ENCODE measurements at regions not wholly inside any gene's neighbourhood (a gene's known extent, or its start where the extent isn't known, plus 50 kb on each side); places are given as distances from the start of the nearest gene placed in this dataset.

DNA sequence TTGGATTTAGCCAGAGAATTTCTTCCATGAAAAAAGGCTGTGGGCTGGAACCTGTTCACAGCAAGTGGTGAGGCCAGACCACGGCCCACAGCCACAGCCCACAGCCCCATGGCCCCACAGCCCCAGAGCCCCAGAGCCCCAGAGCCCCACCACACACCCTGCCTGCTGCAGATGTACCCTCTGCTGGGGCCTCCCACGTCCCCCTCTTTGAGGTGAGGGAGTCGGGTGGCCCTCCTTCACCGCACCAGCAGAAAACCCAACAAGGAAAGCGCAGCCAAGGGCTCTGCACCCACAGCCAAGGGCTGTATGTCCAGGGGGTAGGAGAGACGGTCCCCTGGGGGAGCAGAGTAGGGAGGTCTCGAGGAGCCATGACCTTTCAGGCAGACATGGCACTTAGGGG is 327.5 kb upstream of the DIO3 start:
- DNase-seq = no peak

DNA sequence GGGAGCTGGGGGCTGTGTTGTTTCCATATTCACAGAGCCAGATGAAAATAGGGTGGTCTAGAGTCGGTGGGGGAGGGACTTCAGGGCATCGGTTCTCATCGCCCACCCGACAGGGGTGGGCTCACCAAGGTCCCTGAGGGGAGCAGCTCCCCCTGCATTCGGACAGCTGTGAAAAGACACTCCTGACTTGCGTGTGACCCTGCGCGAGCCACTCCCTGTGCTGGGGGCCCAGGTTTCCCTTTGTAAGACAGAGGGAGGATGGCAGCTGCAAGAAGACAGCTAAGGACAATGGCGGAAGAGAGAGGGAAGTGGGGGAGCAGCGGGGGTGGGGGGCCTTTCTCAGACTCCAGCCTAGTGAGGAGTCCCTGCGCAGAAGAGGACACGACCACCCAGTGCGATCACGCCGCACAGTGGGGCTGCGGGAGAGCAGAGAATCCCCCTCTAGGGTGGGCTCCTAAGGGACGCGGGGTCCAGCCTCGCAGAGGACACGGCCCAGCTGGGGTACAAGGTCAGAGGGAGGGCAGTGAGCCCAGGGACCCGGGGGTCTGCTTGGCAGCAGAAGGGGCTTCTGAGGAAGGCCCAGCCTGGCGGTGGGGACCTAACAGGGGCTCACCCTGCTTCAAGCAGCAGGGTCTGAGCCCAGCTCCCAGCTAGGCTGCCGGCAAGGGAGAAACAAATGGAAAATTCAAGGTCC is 326.9 kb upstream of the DIO3 start:
- no peak for DNase-seq

DNA sequence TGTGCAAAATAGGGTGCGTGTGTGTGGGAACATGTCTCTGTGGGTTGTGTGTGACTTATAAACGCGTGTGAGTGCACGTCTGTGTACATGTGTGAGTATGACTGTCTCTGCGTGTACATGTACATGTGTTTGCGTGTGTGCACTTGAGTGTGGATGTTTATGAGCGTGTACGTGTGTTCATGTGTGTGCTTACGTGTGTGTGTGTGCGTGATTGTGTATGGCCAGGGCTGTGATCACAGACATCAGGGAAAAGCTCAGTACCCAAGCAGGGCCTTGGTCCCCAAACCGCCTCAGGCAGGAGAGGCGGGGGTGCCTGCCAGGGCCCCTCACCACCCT is 326.3 kb upstream of the DIO3 start:
- DNase-seq = no peak

DNA sequence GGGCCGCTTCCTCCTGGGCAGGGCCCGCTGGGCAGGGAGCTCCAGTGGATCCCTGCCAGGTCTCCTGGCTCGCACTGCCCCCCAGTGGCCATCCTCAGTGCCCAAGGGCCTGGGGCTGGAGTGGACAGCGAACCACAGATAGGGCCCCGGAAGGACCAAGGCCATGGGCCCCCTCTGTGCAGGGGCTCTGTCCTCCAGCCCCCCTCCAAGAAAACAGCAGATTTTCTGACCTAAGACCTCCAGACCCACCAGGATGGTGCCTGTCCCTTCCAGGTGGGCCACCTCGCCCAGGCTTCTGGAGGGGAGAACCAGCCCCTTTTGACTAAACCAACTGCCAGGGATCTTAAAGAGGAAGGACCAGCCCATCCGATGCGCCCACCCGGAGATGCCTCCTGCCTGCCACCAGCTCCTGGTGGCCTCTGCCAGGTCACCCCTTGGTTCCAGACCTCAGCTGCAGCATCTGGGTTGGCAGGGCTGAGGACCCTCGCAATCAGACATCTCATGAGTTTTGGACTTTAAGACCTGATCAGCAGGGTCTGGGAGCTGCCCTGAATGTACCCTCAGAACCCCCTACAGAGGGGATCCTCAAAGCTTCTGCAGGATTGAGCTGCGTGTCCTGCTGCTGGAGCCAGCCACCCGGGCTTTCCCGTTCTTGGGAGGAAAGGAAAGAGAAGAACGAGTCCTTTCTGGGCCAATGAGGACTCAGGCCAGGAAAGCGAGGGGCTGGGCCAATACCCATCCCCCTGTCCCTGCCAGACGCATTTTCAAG is 325.8 kb upstream of the DIO3 start:
- no peak for DNase-seq

DNA sequence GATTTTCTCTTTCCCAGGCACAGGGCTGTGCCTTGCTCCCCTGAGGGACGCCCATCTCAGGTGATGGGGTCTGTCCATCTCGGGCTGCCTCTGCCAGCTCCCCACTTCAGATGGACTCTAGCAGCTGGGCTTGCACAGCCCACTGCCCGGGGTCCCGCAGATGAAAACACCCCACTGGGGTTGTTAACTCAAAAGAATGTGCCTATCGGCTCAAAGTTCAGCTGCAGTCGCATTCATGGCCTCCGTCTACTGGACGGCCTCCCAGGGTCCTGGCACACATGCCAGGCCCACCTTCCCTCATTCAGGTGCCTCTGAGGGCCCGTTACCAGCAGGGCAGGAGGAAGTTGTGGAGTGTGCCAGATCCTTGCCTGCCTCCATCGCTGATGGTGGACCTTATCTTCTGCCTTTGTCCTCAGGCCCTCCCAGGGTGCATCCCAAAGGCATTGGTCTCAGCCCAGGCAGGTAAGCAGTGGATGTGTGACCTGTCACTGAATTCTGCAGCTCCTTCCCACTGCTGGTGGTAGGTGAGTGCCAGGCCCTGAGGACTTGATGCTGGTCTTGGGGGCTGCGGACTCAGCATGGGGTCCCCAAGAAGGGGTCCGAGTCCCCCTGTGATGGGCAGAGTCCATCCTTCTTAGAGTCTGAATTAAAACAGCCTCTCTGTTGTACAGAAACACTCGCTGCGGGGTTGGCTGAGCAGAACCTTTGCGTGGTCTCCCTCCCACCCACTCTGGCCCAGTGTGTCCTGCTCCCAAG is 324.6 kb upstream of the DIO3 start:
- no peak for DNase-seq

DNA sequence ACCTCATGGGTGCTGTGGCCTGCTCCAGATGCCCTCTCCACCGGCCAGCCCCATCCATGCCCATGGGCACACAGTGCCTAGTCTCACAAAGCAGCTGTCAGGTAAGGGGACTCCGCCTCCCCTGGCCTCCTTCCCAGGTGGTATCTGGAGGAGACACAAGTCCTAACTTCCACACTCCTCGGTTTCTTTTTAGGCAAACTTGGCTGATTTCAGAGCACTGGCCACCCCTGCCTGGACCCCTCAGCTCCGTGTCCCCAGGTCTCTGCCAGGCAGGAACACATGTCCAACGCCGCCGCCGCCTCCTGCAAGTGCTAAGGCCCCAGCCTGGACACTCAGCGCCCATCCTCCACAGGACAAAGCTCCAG is 324.1 kb upstream of the DIO3 start:
- no peak for DNase-seq

DNA sequence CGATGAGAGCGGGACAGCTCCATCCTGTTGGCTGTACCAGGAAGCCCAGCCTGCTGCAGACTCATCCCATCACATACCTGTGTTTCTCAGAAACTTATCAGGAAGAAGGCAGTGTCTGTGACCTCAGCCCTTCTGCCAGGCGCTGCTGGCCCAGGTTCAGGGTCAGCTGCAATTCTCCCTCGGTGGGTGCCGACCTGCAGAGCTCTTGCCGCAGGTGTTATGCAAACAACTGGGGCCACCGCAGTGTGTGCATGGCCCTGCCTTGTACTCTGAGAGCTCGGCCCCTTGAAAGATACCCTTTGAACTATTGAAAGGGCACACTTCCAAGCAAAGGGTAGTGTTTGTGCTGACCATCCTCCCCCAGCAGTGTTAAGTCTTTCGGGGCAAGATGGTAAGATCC is 322.2 kb upstream of the DIO3 start:
- no peak for DNase-seq

DNA sequence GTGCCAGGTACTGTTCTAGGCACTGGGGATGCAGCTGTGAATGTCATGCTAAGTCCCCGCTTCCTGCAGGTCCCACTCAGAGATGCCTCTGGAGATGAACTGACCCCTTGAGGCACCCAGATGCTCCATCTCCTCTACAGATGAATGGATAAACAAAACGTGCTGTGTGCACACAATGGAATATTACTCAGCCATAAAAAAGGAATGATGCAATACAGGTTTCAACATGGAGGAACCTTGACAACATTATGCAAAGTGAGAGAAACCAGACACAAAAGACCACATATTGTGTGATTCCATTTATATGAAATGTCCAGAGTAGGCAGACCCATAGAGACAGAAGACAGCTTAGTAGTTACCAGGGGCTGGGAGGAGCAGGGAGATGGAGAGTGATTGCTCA is 320.1 kb upstream of the DIO3 start:
- DNase-seq = no peak

DNA sequence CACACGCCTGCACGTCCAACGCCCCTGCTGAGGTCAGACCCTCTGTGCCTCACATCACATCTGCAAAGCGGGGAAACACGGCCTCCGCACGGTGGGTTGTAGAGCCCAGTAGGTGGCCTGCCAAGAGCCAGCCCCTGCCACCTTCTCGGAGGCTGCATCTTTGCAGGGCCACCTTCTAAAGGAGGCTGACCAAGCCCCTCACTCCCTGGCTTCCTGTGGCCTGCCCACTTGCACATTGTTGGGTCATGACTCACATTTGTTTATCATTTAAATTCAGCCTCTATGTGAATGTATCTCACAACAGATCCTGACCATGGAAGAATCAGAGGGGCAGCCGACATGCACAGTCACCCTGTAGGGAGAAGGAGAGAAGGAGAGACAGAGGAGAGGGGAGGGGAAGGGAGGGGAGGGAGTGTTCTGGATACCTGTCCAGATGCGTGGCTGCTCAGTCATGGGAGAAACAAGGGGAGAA is 319.5 kb upstream of the DIO3 start:
- no peak for DNase-seq

DNA sequence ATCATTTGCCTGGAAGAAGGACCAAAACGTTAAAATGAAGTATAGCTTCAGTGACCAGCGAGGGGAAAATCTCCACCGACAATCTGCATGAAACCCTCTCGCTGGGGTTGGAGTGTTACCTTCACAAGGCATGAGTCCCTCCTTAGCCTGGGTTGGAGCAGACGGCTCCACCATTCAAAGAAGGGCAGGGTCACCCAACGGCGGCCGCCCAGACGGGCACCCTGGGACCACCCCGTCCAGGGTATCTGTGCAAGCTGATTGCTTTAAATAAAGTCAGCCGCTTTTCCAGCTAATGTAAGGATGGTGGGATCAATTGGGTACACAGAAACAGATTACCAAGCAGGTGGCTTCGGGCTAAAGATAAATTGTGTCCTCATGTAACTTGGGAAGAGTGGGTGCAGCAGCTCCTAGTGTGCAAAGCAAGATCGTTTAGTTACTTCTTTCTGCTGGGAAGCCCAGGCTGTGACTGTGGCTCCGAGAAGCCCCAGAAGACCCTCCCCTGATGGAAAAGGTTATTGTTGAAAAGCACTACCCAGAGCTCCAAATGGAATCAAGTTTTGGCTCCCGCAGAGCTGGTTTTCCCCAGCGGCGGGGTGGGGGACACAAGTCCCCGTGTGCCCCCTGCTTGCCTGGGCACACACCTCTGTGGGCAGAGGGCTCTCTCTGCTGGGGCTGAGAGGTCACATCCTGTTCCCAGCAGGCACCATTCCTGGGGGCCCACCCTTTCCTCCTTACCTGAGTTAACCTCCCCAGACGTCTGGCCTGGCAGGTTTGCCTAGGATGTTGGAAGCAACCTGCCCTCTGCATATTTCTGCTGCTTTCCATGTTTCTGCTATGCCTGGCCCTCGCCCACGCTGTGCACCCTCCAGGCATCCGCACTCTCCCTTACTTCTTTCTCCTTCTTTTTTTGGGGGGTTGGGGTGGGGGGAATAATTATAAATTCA is 318.6 kb upstream of the DIO3 start:
- DNase-seq = no peak

DNA sequence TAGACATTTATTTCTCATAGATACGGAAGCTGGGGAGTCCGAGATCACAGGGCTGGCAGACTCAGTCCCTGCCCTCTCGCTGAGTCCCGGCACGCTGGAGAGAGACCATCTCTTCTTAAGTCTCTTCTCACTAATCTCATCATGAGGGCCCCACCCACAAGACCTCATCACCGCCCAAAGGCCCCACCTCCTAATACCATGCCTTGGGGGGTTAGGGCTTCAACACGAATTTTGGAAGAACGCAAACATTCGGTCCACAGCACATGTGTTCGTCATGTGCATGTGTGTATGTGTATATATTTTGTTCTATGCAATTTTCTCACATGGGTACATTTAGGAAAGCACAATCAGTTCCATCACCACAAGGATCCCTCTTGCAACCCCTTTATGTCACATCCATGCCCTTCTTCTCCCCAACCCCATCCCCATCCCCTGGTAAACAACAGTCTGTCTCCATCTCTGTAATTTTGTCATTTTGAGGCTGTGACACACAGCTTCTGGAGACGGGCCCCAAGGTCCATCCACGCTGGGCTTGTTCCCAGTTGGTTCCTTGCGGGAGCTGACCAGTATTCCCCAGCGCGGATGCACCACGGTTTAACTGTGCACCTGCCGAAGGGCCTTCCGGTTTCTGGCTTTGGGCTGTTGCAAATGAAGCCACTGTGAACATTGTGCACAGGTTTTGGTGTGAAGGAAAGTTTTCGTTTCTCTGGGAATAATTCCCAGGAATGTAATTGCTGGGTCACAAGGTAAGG is 317.5 kb upstream of the DIO3 start:
- no peak for DNase-seq

DNA sequence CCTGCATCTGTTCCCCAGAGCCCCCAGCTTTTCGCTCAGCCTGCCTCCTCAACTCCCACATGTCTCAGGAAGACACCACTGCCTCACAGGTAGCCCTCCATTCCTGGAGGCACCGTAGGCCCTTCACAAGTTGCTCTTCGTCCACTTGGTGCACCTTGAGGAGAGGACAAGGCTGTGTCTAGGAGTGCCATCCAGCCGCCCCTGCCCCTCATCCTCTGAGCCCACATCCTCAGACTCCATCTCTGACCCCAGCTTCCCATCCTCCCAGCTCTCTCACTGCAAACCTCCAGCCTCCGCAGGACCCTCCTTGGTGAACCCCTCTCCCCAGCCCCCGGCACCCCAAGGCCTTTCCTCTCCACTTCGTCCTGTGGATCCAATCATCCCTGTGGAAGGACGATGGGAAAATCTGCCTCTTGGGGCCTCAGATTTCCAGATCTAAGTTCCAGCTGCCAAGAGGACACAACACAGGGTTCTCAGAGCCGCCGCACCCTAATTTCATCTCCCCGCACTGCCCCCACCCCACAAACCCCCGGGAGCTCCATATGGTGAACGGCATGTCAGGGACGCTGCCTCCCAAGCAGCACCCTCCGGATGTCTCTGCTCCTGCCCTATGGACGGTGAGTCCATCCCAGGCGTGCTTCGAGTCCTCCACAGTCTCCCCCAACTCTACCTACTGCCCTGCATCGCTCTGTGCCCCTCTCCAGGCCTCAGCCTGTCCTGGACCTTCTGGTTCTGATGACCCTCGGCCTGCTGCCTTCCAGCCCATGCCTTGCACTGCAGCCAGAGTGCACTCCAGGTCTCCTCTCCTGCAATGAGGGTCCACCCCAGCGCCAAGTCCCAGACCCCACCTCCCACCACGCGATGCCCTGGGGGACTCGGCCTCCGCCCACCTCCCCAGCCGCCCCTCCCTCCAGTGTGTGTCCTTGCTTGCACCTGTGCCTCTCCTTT is 314.1 kb upstream of the DIO3 start:
- DNase-seq = no peak

DNA sequence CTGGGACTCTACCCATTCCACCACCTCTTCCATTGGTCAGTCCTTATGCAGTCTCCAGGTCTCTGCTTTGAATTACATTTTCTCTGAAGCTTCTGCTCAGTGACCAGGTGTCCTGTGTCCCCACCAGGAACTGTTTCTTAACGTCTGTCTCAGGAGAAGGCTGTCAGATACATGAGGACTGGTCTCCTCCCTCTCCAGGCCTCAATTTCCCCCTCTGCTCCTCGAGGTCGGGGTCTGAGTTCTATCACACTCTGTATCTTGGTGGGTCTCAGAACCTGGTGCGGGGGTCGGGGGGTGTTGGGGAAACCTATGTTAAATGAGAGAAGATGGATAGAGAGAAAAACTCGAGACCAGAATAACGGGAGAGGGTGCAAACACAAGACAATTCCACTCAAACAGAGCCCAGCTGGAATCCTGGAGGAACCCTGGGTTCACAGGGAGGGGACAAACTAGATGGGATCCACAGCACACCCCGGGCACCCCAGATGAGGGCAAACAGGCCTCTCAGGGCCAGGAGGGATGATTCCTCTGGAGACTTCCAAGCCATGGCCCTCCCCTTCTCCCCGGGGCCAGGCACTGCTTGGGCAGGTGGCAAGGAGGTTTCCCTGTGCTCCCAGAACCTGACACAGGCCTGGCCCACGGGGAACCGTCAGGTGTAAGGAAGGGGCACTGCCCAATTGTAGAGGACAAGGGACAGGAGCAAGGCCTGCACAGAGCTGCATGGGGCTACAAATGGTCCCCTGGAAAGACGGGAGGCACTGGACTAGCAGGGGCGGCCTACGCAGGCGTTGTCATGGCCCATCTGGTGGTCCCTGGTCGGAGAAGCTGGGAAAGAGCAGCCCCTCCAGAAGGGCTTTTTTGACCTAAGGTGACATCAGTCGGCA is 313.2 kb upstream of the DIO3 start:
- DNase-seq = no peak

DNA sequence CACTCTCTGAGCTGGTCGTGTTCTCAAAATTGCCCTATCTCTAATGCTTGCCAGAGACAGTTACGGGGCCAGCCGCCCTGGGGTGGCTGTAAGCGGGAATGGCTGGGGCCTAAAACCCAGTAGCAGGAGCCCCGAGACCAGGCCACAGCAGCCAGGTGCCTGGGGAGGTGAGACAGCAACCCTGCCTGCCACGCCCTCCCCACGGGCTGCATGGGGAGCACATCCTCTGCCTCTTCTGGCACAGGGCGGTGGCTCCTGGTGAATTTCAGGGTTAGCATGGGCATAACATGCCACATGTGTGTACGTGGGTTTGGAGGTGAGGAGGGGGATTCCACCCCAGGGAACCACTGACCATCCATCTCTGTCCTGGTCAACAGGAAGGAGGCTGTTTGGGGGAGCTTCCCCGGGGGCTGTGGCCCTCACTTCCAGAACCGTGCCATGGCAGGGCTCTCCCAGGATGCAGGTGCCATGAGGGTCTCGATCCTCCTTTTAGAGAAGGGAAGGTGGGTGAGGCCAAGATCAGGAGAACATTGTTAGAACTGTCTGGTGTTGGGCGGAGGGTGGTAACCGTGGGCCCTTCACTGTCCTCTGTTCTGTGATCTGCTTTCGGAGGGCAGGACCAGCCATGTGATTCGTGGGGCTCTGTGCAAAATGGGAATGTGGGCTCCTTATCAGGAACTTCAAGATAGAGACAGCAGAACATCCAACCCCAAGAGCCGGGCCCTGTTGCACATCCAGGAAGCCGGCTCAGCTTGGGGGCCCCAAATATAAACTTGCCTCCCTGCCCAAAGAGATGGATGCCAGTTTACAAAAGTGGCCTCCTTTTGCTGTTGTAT is 312.2 kb upstream of the DIO3 start:
- no peak for DNase-seq

DNA sequence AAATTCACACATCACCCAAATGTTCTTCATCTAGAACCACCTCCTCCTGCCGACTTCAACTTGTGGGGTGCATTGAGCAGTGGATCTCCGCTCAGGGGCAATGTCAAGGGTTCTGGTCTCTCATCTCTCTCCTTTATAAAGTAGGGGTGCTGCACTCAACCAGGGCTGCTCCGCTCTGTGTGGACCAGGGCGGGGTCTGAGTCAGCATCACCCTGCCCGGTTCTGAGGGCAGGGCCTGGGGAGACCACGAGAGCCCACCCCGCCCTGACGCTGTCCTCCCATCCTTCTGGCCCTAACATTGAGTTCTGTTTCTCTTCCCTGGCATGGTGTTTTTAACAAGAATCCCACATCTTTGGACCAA is 311.6 kb upstream of the DIO3 start:
- DNase-seq = no peak

DNA sequence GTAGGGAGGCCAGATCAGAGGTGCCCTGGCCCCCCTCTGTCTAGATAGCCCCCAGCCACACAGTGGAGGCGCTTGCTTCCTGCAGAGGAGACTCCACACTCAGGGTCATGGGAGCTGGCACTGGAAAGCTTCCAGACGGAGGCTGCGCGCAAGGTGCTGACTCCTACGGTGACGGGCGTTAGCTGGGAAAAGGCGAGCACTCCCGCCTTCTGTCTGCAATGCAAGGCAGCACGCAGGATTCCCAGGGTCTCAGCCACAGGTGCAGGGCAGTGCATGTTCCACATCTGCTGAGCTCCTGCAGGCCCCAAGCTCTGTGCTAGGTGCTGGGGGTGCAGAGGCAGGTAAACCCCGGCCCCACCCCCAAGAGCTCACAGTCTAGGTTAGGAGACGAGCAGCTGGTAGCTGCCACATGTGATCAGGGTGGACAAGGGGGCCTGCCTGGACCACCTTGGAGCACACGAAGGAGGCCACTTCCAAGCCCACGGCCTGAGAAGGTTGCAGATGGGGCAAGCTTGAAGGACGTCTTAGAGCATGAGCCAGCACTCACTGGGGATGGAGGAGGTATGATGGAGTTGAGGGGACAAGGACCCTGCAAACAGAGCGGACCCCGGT is 310.9 kb upstream of the DIO3 start:
- no peak for DNase-seq

DNA sequence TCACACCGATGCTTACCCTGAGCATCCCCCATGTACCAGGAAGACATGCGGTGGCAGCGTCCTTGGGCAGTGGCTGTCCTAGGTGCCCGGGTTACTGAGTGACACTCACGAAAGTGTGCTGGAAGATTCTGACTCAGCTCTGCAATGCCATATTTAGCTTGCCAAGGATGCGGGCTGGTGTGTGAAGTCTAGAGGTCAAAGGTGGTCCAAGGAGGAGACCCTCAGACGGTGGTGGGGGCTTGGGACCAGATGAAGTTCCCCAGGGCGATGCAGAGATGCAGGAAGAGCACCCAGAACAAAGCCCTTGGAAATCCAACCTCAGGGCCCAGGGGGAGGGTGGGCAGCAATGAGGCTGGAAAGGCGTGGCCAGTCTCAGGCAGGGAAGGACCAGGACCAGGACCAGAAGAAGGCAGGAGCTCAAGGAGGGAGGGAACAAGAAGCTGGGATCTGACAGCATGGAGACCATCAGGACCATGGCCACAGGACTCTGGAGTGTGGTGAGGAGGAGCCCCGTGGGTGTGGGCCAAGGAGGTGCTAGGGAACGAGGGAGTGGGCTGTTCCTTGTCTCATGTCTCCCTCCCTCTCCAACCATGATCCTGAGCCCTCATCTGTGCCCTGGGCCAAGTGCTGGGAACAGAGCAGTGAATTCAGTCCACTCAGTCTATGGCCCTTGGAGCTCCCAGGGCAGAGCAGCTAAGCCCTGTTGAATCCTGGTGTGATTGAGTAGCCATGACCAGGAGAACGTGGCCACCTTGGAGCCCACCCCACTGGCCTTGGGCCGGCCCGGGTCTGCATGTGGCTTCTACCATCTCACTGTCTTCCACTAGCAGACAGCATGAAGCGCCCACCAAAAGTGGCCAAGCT is 310.1 kb upstream of the DIO3 start:
- DNase-seq = no peak
